Liver (tissue), 3 donors: ENCODE measurements at regions not wholly inside any gene's neighbourhood (a gene's known extent, or its start where the extent isn't known, plus 50 kb on each side); places are given as distances from the start of the nearest gene placed in this dataset.

Experiments
- RAD21 ChIP-seq, 2 donors: IDR thresholded peaks; 2 replicates each; pipeline ENCODE4 v1.6.1; 2016; ENCODE audit warnings: antibody characterized with exemption in 2 of 2, mild to moderate bottlenecking in 2 of 2
- TF ChIP-seq, protein P1 (sequence below): fragments of 150-350 bp; IDR thresholded peaks from 2 replicates; pipeline ENCODE4 v1.5.1; 2017; ENCODE audit warnings: improper control_type of control experiment, low read depth, low read length; ENCODE audit not compliant: missing input control
- TF ChIP-seq, protein P2 (sequence below): IDR thresholded peaks from 2 replicates; pipeline ENCODE4 v1.6.1; 2016; ENCODE audit warnings: antibody characterized with exemption, mild to moderate bottlenecking
- donor health status: healthy.
- donor health status: healthy.

DNA sequence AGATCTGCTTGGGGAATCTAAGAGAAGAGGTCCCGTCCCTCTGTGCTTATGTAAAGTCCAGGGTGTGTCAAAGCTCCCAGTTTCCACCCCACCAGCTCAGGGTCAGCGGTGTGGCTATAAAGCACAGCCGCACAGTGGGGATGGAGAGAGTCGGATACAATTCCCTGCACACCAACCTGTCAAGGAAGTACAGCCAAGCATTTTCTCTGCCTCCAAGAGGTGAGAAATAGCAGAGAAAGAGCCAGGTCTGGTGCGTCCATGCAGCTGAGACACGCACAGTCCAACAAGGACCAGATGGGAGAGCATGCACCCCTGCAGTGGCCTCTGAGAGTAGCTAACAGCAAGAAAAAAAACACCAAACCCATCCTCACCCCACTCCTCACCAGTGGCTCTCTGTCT lies 61.3 kb upstream of the WAC start:
- TF ChIP-seq, protein P1, sequence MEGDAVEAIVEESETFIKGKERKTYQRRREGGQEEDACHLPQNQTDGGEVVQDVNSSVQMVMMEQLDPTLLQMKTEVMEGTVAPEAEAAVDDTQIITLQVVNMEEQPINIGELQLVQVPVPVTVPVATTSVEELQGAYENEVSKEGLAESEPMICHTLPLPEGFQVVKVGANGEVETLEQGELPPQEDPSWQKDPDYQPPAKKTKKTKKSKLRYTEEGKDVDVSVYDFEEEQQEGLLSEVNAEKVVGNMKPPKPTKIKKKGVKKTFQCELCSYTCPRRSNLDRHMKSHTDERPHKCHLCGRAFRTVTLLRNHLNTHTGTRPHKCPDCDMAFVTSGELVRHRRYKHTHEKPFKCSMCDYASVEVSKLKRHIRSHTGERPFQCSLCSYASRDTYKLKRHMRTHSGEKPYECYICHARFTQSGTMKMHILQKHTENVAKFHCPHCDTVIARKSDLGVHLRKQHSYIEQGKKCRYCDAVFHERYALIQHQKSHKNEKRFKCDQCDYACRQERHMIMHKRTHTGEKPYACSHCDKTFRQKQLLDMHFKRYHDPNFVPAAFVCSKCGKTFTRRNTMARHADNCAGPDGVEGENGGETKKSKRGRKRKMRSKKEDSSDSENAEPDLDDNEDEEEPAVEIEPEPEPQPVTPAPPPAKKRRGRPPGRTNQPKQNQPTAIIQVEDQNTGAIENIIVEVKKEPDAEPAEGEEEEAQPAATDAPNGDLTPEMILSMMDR = no peak
- no peak for TF ChIP-seq RAD21 (IDR thresholded peaks at IDR 0.05)
- TF ChIP-seq, protein P2, sequence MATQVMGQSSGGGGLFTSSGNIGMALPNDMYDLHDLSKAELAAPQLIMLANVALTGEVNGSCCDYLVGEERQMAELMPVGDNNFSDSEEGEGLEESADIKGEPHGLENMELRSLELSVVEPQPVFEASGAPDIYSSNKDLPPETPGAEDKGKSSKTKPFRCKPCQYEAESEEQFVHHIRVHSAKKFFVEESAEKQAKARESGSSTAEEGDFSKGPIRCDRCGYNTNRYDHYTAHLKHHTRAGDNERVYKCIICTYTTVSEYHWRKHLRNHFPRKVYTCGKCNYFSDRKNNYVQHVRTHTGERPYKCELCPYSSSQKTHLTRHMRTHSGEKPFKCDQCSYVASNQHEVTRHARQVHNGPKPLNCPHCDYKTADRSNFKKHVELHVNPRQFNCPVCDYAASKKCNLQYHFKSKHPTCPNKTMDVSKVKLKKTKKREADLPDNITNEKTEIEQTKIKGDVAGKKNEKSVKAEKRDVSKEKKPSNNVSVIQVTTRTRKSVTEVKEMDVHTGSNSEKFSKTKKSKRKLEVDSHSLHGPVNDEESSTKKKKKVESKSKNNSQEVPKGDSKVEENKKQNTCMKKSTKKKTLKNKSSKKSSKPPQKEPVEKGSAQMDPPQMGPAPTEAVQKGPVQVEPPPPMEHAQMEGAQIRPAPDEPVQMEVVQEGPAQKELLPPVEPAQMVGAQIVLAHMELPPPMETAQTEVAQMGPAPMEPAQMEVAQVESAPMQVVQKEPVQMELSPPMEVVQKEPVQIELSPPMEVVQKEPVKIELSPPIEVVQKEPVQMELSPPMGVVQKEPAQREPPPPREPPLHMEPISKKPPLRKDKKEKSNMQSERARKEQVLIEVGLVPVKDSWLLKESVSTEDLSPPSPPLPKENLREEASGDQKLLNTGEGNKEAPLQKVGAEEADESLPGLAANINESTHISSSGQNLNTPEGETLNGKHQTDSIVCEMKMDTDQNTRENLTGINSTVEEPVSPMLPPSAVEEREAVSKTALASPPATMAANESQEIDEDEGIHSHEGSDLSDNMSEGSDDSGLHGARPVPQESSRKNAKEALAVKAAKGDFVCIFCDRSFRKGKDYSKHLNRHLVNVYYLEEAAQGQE = no peak
